GM19238 (cell line): ENCODE measurements at regions not wholly inside any gene's neighbourhood (a gene's known extent, or its start where the extent isn't known, plus 50 kb on each side); places are given as distances from the start of the nearest gene placed in this dataset.

Source experiments
- DNase-seq: peaks from one replicate; pipeline ENCODE4 v3.0.0; 2011; ENCODE audit warnings: low spot score; ENCODE audit not compliant: insufficient read length

- DNase-seq, result peak; percentile 78
Measured at GRCh38 chr16:85420501-85421337, 192.4 kb upstream of the GSE1 start.

GRCh38 chr16:85421338-85422195 lies 191.6 kb upstream of the GSE1 start:
- no peak for DNase-seq

GRCh38 chr16:85422196-85422631 lies 190.9 kb upstream of the GSE1 start:
- DNase-seq, result no peak

- no peak for DNase-seq
Measured at GRCh38 chr16:85422632-85423550, 190.2 kb upstream of the GSE1 start.

GRCh38 chr16:85423631-85424030 lies 189.5 kb upstream of the GSE1 start:
- no peak for DNase-seq

- DNase-seq, result no peak
Measured at GRCh38 chr16:85424260-85425073, 188.7 kb upstream of the GSE1 start.

GRCh38 chr16:85425074-85425662 lies 188.0 kb upstream of the GSE1 start:
- DNase-seq, result no peak

GRCh38 chr16:85426806-85427205 lies 186.3 kb upstream of the GSE1 start:
- DNase-seq, result no peak

- peak; percentile 57 for DNase-seq
Measured at GRCh38 chr16:85428168-85428898, 184.8 kb upstream of the GSE1 start.

- no peak for DNase-seq
Measured at GRCh38 chr16:85428899-85429775, 184.0 kb upstream of the GSE1 start.

GRCh38 chr16:85429776-85430522 lies 183.2 kb upstream of the GSE1 start:
- DNase-seq, result no peak

GRCh38 chr16:85430523-85431421 lies 182.3 kb upstream of the GSE1 start:
- no peak for DNase-seq

GRCh38 chr16:85431431-85432124 lies 181.5 kb upstream of the GSE1 start:
- no peak for DNase-seq

GRCh38 chr16:85432606-85433005 lies 180.5 kb upstream of the GSE1 start:
- no peak for DNase-seq

- DNase-seq, result no peak
Measured at GRCh38 chr16:85433477-85433876, 179.6 kb upstream of the GSE1 start.

- no peak for DNase-seq
Measured at GRCh38 chr16:85435286-85435685, 177.8 kb upstream of the GSE1 start.
